Vagina (tissue), 2 donors: ENCODE measurements at regions not wholly inside any gene's neighbourhood (a gene's known extent, or its start where the extent isn't known, plus 50 kb on each side); places are given as distances from the start of the nearest gene placed in this dataset.

Experiments used
- CTCF ChIP-seq, 3 experiments: fragments of 450-650 bp in 2 of 3; fragments of 200-600 bp in 1 of 3; sonication (generic) in 1 of 3; IDR thresholded peaks; one replicate each; pipeline ENCODE4 v1.5.1; 2017 to 2019; ENCODE audit warnings: antibody characterized with exemption in 3 of 3, mild to moderate bottlenecking in 2 of 3, moderate library complexity in 2 of 3
- POLR2AphosphoS5 ChIP-seq, 2 donors: sonication (generic); formaldehyde crosslinking; IDR thresholded peaks; one replicate each; pipeline ENCODE4 v1.9.0; 2017; ENCODE audit warnings: antibody characterized with exemption in 2 of 2, mild to moderate bottlenecking in 2 of 2, low read depth in 1 of 2; ENCODE audit not compliant: insufficient read depth in 1 of 2

GRCh38 chr1:157412308-157412707 is 140.0 kb downstream of the FCRL5 start:
- TF ChIP-seq CTCF (IDR thresholded peaks at IDR 0.05) (no peak), POLR2AphosphoS5 (IDR thresholded peaks at IDR 0.05; ENCODE audit: insufficient read depth in 1 of 2, low read depth in 1 of 2) (no peak)
